Activated CD8-positive, alpha-beta memory T cell treated with anti-CD3 and anti-CD28 coated beads, Interleukin-2, amount 50 U/mL, for 1 hour (primary cell): ENCODE measurements at regions not wholly inside any gene's neighbourhood (a gene's known extent, or its start where the extent isn't known, plus 50 kb on each side); places are given as distances from the start of the nearest gene placed in this dataset.
"Not testable (repeated sequence)": the region's sequence is repeated elsewhere in the genome, so short reads cannot be mapped to it uniquely, and the experiment has no call there.

Experiments used
- DNase-seq: peaks from one replicate; pipeline ENCODE4 v3.0.0-alpha.2; 2020; ENCODE audit errors: extremely low read depth

DNA sequence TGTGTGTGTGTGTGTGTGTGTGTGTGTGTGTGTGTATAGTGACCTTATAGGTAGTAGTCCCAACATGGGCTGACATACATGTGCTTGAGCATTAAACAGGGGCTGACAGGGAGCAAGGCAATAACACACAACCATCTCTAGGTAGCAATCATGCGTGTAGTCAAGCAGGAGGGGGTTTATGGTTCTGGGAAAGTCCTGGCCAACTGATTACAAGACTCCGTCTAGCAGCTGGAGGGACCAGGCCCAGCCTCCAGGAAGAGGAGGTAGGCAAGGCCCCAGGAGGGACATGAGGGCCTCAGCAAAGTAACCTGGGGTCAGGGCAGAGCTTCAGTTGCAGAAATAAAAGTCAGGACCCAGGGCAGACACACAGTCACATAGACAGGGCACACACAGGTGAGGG, 60.6 kb upstream of the E2F3 start:
- no peak for DNase-seq

DNA sequence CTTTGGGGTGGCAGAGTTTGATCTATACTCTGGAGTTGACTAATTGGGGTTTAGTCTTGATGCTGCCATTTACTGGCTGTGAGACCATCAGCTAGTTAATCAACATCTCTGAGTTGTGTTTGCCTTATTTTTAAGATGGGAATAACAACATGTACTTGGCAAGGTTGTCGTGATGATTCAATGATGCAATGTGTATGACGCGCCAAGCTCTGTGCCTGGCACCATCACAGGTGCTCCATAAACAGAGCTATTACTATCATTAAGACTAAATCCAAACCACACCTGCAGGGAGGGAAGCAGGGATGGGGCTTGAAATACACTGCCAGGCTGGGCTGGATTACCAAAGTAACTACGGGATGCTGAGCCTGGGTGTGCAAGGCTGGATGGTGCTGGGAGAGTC, 60.1 kb upstream of the E2F3 start:
- DNase-seq = no peak

DNA sequence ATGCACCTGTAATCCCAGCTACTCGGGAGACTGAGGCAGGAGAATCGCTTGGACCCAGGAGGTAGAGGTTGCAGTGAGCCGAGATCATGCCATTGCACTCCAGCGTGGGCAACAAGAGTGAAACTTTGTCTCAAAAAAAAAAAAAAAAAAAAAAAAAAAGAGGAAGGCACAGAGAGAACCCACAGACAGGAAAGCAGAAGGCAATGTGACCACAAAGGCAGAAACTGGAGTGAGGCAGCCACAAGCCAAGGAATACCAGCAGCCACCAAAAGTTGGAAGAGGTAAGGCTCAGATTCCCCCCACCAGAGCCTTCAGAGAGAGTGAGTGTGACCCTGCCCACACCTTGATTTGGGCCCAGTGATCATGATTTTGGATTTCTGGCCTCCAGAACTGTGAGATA, 54.7 kb upstream of the E2F3 start:
- DNase-seq = not testable (repeated sequence)

DNA sequence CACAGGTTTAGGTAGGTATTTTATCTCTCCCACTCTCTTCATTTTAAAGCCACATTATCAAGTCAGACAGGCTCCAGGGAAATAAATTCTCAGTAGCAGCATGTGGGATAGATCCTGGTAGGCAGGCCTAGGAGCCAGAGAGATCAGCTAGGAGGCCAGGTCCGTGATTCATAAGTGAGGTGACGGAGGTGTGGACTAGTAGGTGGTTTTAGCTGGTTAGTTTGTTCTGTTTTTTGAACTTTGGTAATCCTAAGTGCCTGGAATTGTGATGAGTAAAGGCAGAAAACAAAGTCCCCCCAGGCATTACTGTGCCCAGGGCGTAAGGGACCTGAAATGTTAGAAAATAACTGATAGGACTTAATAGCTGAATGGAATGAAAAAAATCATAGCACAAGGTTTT, 53.6 kb upstream of the E2F3 start:
- DNase-seq = no peak

DNA sequence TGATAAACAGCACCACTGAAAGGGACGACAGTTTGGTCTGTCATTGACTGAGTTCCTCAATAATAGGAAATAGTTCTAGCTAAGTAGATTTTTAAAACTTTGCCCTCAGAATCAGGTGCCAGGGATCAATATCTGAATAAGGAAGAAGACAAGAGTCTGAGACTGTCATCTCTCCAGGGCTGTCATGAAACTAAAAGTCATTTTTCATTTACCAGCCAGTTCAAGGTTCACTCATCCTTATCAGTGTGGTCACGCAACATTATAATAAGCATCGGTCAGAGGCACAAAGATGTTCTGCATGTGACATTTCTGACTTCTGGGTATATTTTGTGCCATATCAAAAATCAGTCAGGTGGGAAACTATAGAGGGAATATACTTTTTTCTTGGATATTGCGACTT, 52.5 kb upstream of the E2F3 start:
- no peak for DNase-seq

DNA sequence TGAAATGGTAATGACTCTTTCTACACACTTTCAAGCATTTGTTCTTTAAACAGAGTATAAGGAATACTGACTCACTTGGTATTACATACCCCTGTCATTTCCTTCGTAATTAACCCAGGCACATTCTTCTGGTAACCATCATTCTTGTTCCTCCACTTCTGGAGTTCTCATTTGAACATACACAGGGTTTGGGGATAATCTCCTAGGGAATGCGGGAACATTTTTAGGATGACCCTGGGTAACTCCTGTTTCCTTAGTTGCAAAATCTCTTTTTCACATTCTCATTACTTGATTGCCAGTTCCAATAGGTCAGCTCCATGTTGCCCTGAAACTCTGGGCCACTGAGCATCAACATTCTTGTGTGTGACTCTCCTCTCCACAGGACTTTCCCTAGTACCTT, 51.5 kb upstream of the E2F3 start:
- DNase-seq = no peak

DNA sequence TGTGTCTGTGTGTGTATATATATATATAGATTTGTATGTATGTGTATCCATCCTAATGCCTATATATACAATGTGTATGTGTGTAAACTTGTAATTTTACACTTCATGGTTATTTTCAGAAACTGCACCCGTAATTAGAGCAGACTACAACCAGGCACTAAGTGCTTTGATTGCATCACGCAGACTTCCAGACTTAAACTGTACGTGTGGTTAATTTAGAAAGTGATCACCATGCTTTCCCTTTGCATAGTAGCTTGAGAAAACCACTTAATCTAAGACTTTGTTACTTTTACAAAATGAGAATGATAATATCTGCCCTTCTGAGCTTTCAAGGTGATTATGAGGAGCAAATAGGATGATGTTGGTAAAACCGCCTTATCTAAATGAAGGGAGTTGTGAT, 50.1 kb upstream of the E2F3 start:
- DNase-seq = no peak
